Caco-2 (cell line): ENCODE measurements at regions not wholly inside any gene's neighbourhood (a gene's known extent, or its start where the extent isn't known, plus 50 kb on each side); places are given as distances from the start of the nearest gene placed in this dataset.

Source experiments
- BruUV-seq: library from RNA; stranded (reverse); fragments of 400-500 nt; replicated peaks from 2 replicates; lab custom pipeline; 2021; lab: Mats Ljungman, UMichigan
- CTCF ChIA-PET: fragments of 300-600 bp; sonication (Branson Sonifier 250); formaldehyde crosslinking; loops from one replicate; lab custom pipeline; 2022; ENCODE audit warnings: antibody characterized with exemption; lab: Charles Lee
- POLR2A ChIA-PET: fragments of 300-600 bp; sonication (Branson Sonifier 250); formaldehyde crosslinking; loops from one replicate; lab custom pipeline; 2022; ENCODE audit warnings: antibody characterized with exemption; lab: Charles Lee
- DNase-seq, 2 experiments: peaks; one replicate each; pipeline versions ENCODE4 v3.0.0 to v3.0.0-alpha.2; 2020 to 2022
- H3K27me3 ChIP-seq: replicated peaks from 2 replicates; pipeline ENCODE4 v1.6.0; 2011; ENCODE audit warnings: low read length; ENCODE audit not compliant: control insufficient read depth, insufficient read depth
- H3K36me3 ChIP-seq: 2 replicates; pipeline ENCODE4 v1.5.1; 2011; ENCODE audit warnings: low read length; ENCODE audit not compliant: control insufficient read depth, insufficient read depth
- H3K4me1 ChIP-seq: fragments of 250-450 bp; sonication (Bioruptor Pico); 2 replicates; pipeline ENCODE4 v1.5.1; 2020; ENCODE audit warnings: mild to moderate bottlenecking
- H3K4me3 ChIP-seq: 2 replicates; pipeline ENCODE4 v1.5.1; 2011; ENCODE audit warnings: low read depth, mild to moderate bottlenecking, control low read depth, low read length
- H3K9me3 ChIP-seq: fragments of 250-450 bp; sonication (Bioruptor Pico); 2 replicates; pipeline ENCODE4 v1.5.1; 2020; ENCODE audit warnings: mild to moderate bottlenecking, moderate library complexity
- H3K27ac Mint-ChIP-seq: one replicate; pipeline ENCODE4 v1.8.0; 2022; ENCODE audit warnings: mixed read lengths; ENCODE audit not compliant: unreplicated experiment
- H3K27me3 Mint-ChIP-seq: one replicate; pipeline ENCODE4 v1.8.0; 2022; ENCODE audit warnings: mixed read lengths; ENCODE audit not compliant: insufficient read depth, unreplicated experiment
- H3K36me3 Mint-ChIP-seq: one replicate; pipeline ENCODE4 v1.8.0; 2022; ENCODE audit warnings: mild to moderate bottlenecking, mixed read lengths; ENCODE audit not compliant: insufficient read depth, unreplicated experiment
- H3K4me1 Mint-ChIP-seq: one replicate; pipeline ENCODE4 v1.8.0; 2022; ENCODE audit warnings: low read depth, mixed read lengths; ENCODE audit not compliant: unreplicated experiment
- H3K4me3 Mint-ChIP-seq: one replicate; pipeline ENCODE4 v1.8.0; 2022; ENCODE audit warnings: mild to moderate bottlenecking, moderate library complexity, mixed read lengths; ENCODE audit not compliant: unreplicated experiment
- H3K9me3 Mint-ChIP-seq: one replicate; pipeline ENCODE4 v1.8.0; 2022; ENCODE audit warnings: mixed read lengths; ENCODE audit not compliant: unreplicated experiment
- intact Hi-C: fragments of 100-400 bp; cut with micrococcal nuclease; formaldehyde crosslinking; loops from one replicate; pipeline ENCODE4 v1.10.0; 2022; ENCODE audit not compliant: unreplicated experiment
- TF ChIP-seq, protein P1 (sequence below), 2 experiments: fragments of 200-600 bp in 1 of 2; IDR thresholded peaks; 1 replicate in 1 of 2; 2 replicates in 1 of 2; pipeline versions ENCODE4 v1.5.1 to v1.8.0; 2011 to 2022; ENCODE audit warnings: antibody characterized with exemption in 1 of 2, control low read depth in 1 of 2, inconsistent platforms in 1 of 2, low read depth in 1 of 2, low read length in 1 of 2, mild to moderate bottlenecking in 1 of 2, moderate library complexity in 1 of 2; ENCODE audit not compliant: insufficient read depth in 1 of 2, severe bottlenecking in 1 of 2, unreplicated experiment in 1 of 2

DNA sequence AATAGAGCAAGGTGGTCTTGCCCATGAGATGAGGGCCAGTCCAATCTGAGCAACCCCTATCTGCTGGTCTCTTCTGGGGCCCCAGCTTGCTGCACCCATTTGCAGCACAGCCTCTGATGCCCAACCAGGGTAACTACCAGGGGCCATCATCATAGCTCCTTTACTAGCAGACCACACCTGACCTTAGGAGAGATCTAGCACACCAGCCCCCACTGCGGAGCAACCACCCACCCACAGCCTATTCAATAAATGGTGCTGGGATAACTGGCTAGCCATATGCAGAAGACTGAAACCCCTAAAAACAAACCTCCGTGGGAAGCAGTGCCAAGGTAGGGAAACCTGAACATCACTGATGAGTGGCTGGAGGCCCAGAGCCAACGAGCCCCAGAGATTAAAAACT lies 196.1 kb upstream of the RBBP8 start:
- Mint-ChIP-seq H3K27me3 (no peaks in the 10 kb centered on the region), H3K36me3 (no peaks in the 10 kb centered on the region), H3K9me3 (no peaks in the 10 kb centered on the region), H3K27ac (no peak overlapping the region), H3K4me1 (no peaks in the 10 kb centered on the region), H3K4me3 (no peak overlapping the region)
- no TSS peak for BruUV-seq
- TF ChIP-seq, protein P1, sequence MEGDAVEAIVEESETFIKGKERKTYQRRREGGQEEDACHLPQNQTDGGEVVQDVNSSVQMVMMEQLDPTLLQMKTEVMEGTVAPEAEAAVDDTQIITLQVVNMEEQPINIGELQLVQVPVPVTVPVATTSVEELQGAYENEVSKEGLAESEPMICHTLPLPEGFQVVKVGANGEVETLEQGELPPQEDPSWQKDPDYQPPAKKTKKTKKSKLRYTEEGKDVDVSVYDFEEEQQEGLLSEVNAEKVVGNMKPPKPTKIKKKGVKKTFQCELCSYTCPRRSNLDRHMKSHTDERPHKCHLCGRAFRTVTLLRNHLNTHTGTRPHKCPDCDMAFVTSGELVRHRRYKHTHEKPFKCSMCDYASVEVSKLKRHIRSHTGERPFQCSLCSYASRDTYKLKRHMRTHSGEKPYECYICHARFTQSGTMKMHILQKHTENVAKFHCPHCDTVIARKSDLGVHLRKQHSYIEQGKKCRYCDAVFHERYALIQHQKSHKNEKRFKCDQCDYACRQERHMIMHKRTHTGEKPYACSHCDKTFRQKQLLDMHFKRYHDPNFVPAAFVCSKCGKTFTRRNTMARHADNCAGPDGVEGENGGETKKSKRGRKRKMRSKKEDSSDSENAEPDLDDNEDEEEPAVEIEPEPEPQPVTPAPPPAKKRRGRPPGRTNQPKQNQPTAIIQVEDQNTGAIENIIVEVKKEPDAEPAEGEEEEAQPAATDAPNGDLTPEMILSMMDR (IDR thresholded peaks at IDR 0.05; ENCODE audit: insufficient read depth in 1 of 2, low read depth in 1 of 2, low read length in 1 of 2, severe bottlenecking in 1 of 2, unreplicated experiment in 1 of 2), result no peak
- intact Hi-C loops, result no loop called here
- DNase-seq, result no peak
- CTCF ChIA-PET, result no interaction called here
- H3K4me1 ChIP-seq, result no peaks in the 10 kb centered on the region
- POLR2A ChIA-PET, result no interaction called here
- H3K9me3 ChIP-seq, result no peaks in the 10 kb centered on the region
- no peak overlapping the region for H3K4me3 ChIP-seq
- no peaks in the 10 kb centered on the region for H3K36me3 ChIP-seq
- H3K27me3 ChIP-seq, result no peaks in the 10 kb centered on the region

DNA sequence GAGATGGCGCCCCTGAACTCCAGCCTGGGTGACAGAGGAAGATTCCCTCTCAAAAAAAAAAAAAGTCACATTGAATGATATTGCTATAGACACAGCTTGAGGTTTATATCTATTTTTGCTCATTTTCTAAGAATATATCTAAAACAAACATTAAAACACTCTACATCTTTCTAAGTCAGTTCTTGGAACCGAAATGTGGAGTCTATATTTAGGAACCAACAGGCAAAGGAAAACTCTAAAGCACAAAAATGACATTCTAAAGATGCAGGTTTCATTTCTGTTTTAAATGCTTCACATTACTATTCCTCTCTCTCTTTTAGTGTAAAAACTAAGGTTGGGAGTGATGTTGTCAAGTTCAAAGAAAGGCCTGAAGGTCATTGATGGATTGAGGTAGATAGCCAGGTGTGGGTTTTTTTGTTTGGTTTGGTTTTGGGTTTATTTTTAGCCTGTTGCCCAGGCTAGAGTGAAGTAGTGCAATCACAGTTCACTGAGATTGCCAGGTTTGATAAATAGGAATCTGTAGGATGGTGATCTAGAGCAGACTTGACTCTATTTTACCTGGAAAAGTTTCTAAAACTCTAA lies 194.0 kb upstream of the RBBP8 start:
- H3K9me3 Mint-ChIP-seq, result no peaks in the 10 kb centered on the region
- peaks cover 5% of the 10 kb centered on the region for H3K27me3 Mint-ChIP-seq
- POLR2A ChIA-PET, result no interaction called here
- H3K9me3 ChIP-seq, result no peaks in the 10 kb centered on the region
- no peak overlapping the region for H3K4me3 Mint-ChIP-seq
- CTCF ChIA-PET, result no interaction called here
- no TSS peak for BruUV-seq
- H3K27me3 ChIP-seq, result no peaks in the 10 kb centered on the region
- no peaks in the 10 kb centered on the region for H3K4me1 Mint-ChIP-seq
- H3K36me3 Mint-ChIP-seq, result no peaks in the 10 kb centered on the region
- TF ChIP-seq, protein P1 (IDR thresholded peaks at IDR 0.05; ENCODE audit: insufficient read depth in 1 of 2, low read depth in 1 of 2, low read length in 1 of 2, severe bottlenecking in 1 of 2, unreplicated experiment in 1 of 2), result no peak
- no peak overlapping the region for H3K27ac Mint-ChIP-seq
- no peaks in the 10 kb centered on the region for H3K4me1 ChIP-seq
- no peak for DNase-seq
- no peak overlapping the region for H3K4me3 ChIP-seq
- no peaks in the 10 kb centered on the region for H3K36me3 ChIP-seq
- intact Hi-C loops, result no loop called here

DNA sequence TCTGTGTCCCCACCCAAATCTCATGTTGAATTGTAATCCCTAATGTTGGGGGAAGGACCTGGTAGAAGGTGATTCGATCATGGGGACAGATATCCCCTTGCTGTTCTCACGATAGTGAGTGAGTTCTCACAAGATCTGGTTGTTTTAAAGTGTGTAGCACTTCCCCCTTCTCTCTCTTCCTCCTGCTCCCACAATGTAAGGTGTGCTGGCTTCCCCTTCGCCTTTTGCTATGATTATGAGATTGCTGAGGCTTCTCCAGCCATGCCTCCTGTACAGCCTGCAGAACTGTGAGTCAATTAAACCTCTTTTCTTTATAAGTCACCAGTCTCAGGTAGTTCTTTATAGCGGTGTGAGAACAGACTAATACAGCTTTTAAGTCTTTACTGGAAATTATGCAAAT lies 193.3 kb upstream of the RBBP8 start:
- H3K4me1 Mint-ChIP-seq, result no peaks in the 10 kb centered on the region
- POLR2A ChIA-PET, result no interaction called here
- no peaks in the 10 kb centered on the region for H3K36me3 ChIP-seq

More for the DNA sequence above, 193.3 kb upstream of the RBBP8 start:
- Mint-ChIP-seq H3K9me3 (no peaks in the 10 kb centered on the region), H3K27me3 (peaks cover 5% of the 10 kb centered on the region), H3K36me3 (no peaks in the 10 kb centered on the region), H3K4me3 (no peak overlapping the region), H3K27ac (no peak overlapping the region)
- Histone ChIP-seq H3K27me3 (no peaks in the 10 kb centered on the region), H3K9me3 (no peaks in the 10 kb centered on the region), H3K4me3 (no peak overlapping the region), H3K4me1 (no peaks in the 10 kb centered on the region)
- TF ChIP-seq, protein P1 (IDR thresholded peaks at IDR 0.05; ENCODE audit: insufficient read depth in 1 of 2, low read depth in 1 of 2, low read length in 1 of 2, severe bottlenecking in 1 of 2, unreplicated experiment in 1 of 2), result no peak
- BruUV-seq, result no TSS peak
- DNase-seq, result no peak
- intact Hi-C loops, result no loop called here
- CTCF ChIA-PET, result no interaction called here
